ENCODE measurements at regions not wholly inside any gene's neighbourhood (a gene's known extent, or its start where the extent isn't known, plus 50 kb on each side); places are given as distances from the start of the nearest gene placed in this dataset.

- CTCF ChIA-PET, result no interaction called here
- Mint-ChIP-seq H3K4me3 (no peak overlapping the region), H3K9me3 (no peaks in the 10 kb centered on the region), H3K27me3 (no peaks in the 10 kb centered on the region), H3K36me3 (no peaks in the 10 kb centered on the region), H3K4me1 (no peaks in the 10 kb centered on the region), H3K27ac (no peak overlapping the region)
- no peak for DNase-seq
Observed at GRCh38 chr2:235229236-235229635, 264.6 kb upstream of the AGAP1 start.

GRCh38 chr2:235230821-235231601 is 262.8 kb upstream of the AGAP1 start:
- H3K27ac Mint-ChIP-seq, result no peak overlapping the region
- no peaks in the 10 kb centered on the region for H3K4me1 Mint-ChIP-seq
- no peak for DNase-seq
- CTCF ChIA-PET, result no interaction called here
- no peaks in the 10 kb centered on the region for H3K27me3 Mint-ChIP-seq
- H3K4me3 Mint-ChIP-seq, result no peak overlapping the region
- H3K36me3 Mint-ChIP-seq, result no peaks in the 10 kb centered on the region
- H3K9me3 Mint-ChIP-seq, result no peaks in the 10 kb centered on the region

- Mint-ChIP-seq H3K27me3 (no peaks in the 10 kb centered on the region), H3K4me3 (no peak overlapping the region), H3K4me1 (no peaks in the 10 kb centered on the region), H3K27ac (no peak overlapping the region), H3K9me3 (no peaks in the 10 kb centered on the region), H3K36me3 (no peaks in the 10 kb centered on the region)
- CTCF ChIA-PET, result interaction anchor here (0.7 kb wide), 1 partner anchor 560 kb away, joined by 3 read pairs; no protein-coding TSS in a partner anchor
- no peak for DNase-seq
Observed at GRCh38 chr2:235232449-235233433, 261.1 kb upstream of the AGAP1 start.

GRCh38 chr2:235234736-235235135 is 259.1 kb upstream of the AGAP1 start:
- DNase-seq, result no peak
- H3K36me3 Mint-ChIP-seq, result no peaks in the 10 kb centered on the region
- H3K9me3 Mint-ChIP-seq, result no peaks in the 10 kb centered on the region
- H3K4me3 Mint-ChIP-seq, result no peak overlapping the region
- no peaks in the 10 kb centered on the region for H3K27me3 Mint-ChIP-seq
- no peak overlapping the region for H3K27ac Mint-ChIP-seq
- no peaks in the 10 kb centered on the region for H3K4me1 Mint-ChIP-seq
- CTCF ChIA-PET, result no interaction called here

GRCh38 chr2:235235977-235236767 is 257.7 kb upstream of the AGAP1 start:
- H3K4me1 Mint-ChIP-seq, result no peaks in the 10 kb centered on the region
- no peaks in the 10 kb centered on the region for H3K9me3 Mint-ChIP-seq
- H3K4me3 Mint-ChIP-seq, result no peak overlapping the region
- no peaks in the 10 kb centered on the region for H3K27me3 Mint-ChIP-seq
- H3K27ac Mint-ChIP-seq, result no peak overlapping the region
- CTCF ChIA-PET, result no interaction called here
- no peaks in the 10 kb centered on the region for H3K36me3 Mint-ChIP-seq
- DNase-seq, result no peak

- H3K27ac Mint-ChIP-seq, result no peak overlapping the region
- no peaks in the 10 kb centered on the region for H3K9me3 Mint-ChIP-seq
- H3K4me1 Mint-ChIP-seq, result no peaks in the 10 kb centered on the region
- H3K36me3 Mint-ChIP-seq, result no peaks in the 10 kb centered on the region
- peaks cover under 1% of the 10 kb centered on the region for H3K27me3 Mint-ChIP-seq
- CTCF ChIA-PET, result no interaction called here
- H3K4me3 Mint-ChIP-seq, result no peak overlapping the region
- DNase-seq, result no peak
Observed at GRCh38 chr2:235238537-235238936, 255.3 kb upstream of the AGAP1 start.

- Mint-ChIP-seq H3K9me3 (no peaks in the 10 kb centered on the region), H3K4me1 (no peaks in the 10 kb centered on the region), H3K4me3 (no peak overlapping the region), H3K36me3 (no peaks in the 10 kb centered on the region), H3K27me3 (peaks cover 14% of the 10 kb centered on the region), H3K27ac (no peak overlapping the region)
- CTCF ChIA-PET, result no interaction called here
- no peak for DNase-seq
Observed at GRCh38 chr2:235240574-235240973, 253.3 kb upstream of the AGAP1 start.

- H3K36me3 Mint-ChIP-seq, result no peaks in the 10 kb centered on the region
- no peaks in the 10 kb centered on the region for H3K4me1 Mint-ChIP-seq
- CTCF ChIA-PET, result no interaction called here
- DNase-seq, result no peak
- H3K27me3 Mint-ChIP-seq, result peaks cover 17% of the 10 kb centered on the region
- no peak overlapping the region for H3K4me3 Mint-ChIP-seq
- H3K9me3 Mint-ChIP-seq, result no peaks in the 10 kb centered on the region
- no peak overlapping the region for H3K27ac Mint-ChIP-seq
Observed at GRCh38 chr2:235244255-235245220, 249.3 kb upstream of the AGAP1 start.

GRCh38 chr2:235247001-235247400 is 246.8 kb upstream of the AGAP1 start:
- Mint-ChIP-seq H3K4me3 (no peak overlapping the region), H3K27ac (no peak overlapping the region), H3K27me3 (peaks cover 17% of the 10 kb centered on the region), H3K4me1 (no peaks in the 10 kb centered on the region), H3K9me3 (no peaks in the 10 kb centered on the region), H3K36me3 (no peaks in the 10 kb centered on the region)
- no peak for DNase-seq
- CTCF ChIA-PET, result no interaction called here

GRCh38 chr2:235255693-235256092 is 238.2 kb upstream of the AGAP1 start:
- Mint-ChIP-seq H3K4me1 (no peaks in the 10 kb centered on the region), H3K27ac (no peak overlapping the region), H3K4me3 (no peak overlapping the region), H3K9me3 (no peaks in the 10 kb centered on the region), H3K27me3 (no peaks in the 10 kb centered on the region), H3K36me3 (no peaks in the 10 kb centered on the region)
- DNase-seq, result no peak
- CTCF ChIA-PET, result no interaction called here

GRCh38 chr2:235257590-235257989 is 236.3 kb upstream of the AGAP1 start:
- H3K27me3 Mint-ChIP-seq, result peaks cover under 1% of the 10 kb centered on the region
- no peaks in the 10 kb centered on the region for H3K4me1 Mint-ChIP-seq
- H3K4me3 Mint-ChIP-seq, result no peak overlapping the region
- H3K9me3 Mint-ChIP-seq, result no peaks in the 10 kb centered on the region
- no peaks in the 10 kb centered on the region for H3K36me3 Mint-ChIP-seq
- no peak overlapping the region for H3K27ac Mint-ChIP-seq
- DNase-seq, result no peak
- CTCF ChIA-PET, result no interaction called here

- no peaks in the 10 kb centered on the region for H3K9me3 Mint-ChIP-seq
- no peak overlapping the region for H3K27ac Mint-ChIP-seq
- no peak for DNase-seq
- H3K4me3 Mint-ChIP-seq, result no peak overlapping the region
- H3K4me1 Mint-ChIP-seq, result no peaks in the 10 kb centered on the region
- CTCF ChIA-PET, result no interaction called here
- peaks cover 26% of the 10 kb centered on the region for H3K27me3 Mint-ChIP-seq
- no peaks in the 10 kb centered on the region for H3K36me3 Mint-ChIP-seq
Observed at GRCh38 chr2:235262750-235263149, 231.1 kb upstream of the AGAP1 start.

GRCh38 chr2:235263205-235264120 is 230.4 kb upstream of the AGAP1 start:
- Mint-ChIP-seq H3K36me3 (no peaks in the 10 kb centered on the region), H3K4me3 (no peak overlapping the region), H3K27me3 (peaks cover 33% of the 10 kb centered on the region), H3K9me3 (no peaks in the 10 kb centered on the region), H3K4me1 (no peaks in the 10 kb centered on the region), H3K27ac (no peak overlapping the region)
- no peak for DNase-seq
- CTCF ChIA-PET, result no interaction called here

Measured in activated naive CD4-positive, alpha-beta T cell treated with anti-CD3 and anti-CD28 coated beads, Interleukin-2, amount 10 ng/mL, durations not matched to agents 7 days and 5 days (primary cell).